Right kidney (tissue), 1 donor: ENCODE measurements at regions not wholly inside any gene's neighbourhood (a gene's known extent, or its start where the extent isn't known, plus 50 kb on each side); places are given as distances from the start of the nearest gene placed in this dataset.
A peak's percentile ranks its signal among the peaks of the same experiment; 100 is the strongest.
"Not testable (repeated sequence)": the region's sequence is repeated elsewhere in the genome, so short reads cannot be mapped to it uniquely, and the experiment has no call there.

Experiments
- DNase-seq: peaks from one replicate; pipeline ENCODE4 v3.0.0-alpha.2; 2016

GRCh38 chr4:138392751-138393308 lies 150.7 kb upstream of the SLC7A11 start:
- DNase-seq, result no peak

- DNase-seq, result no peak
Measured at GRCh38 chr4:138389976-138390685, 148.0 kb upstream of the SLC7A11 start.

- no peak for DNase-seq
Measured at GRCh38 chr4:138374947-138375346, 132.8 kb upstream of the SLC7A11 start.

- DNase-seq, result no peak
Measured at GRCh38 chr4:138367942-138368341, 125.8 kb upstream of the SLC7A11 start.

GRCh38 chr4:138352446-138352845 lies 110.3 kb upstream of the SLC7A11 start:
- not testable (repeated sequence) for DNase-seq

- no peak for DNase-seq
Measured at GRCh38 chr4:138348055-138348454, 105.9 kb upstream of the SLC7A11 start.

- no peak for DNase-seq
Measured at GRCh38 chr4:138347561-138347960, 105.4 kb upstream of the SLC7A11 start.

- no peak for DNase-seq
Measured at GRCh38 chr4:138344851-138345250, 102.7 kb upstream of the SLC7A11 start.

GRCh38 chr4:138344054-138344453 lies 101.9 kb upstream of the SLC7A11 start:
- DNase-seq, result no peak

GRCh38 chr4:138341739-138342415 lies 99.7 kb upstream of the SLC7A11 start:
- DNase-seq, result no peak

GRCh38 chr4:138338840-138339239 lies 96.7 kb upstream of the SLC7A11 start:
- no peak for DNase-seq

GRCh38 chr4:138338222-138338621 lies 96.1 kb upstream of the SLC7A11 start:
- DNase-seq, result not testable (repeated sequence)

- peak; percentile 26 for DNase-seq
Measured at GRCh38 chr4:138334346-138335016, 92.3 kb upstream of the SLC7A11 start.

- not testable (repeated sequence) for DNase-seq
Measured at GRCh38 chr4:138332415-138332814, 90.3 kb upstream of the SLC7A11 start.

- DNase-seq, result no peak
Measured at GRCh38 chr4:138330531-138330930, 88.4 kb upstream of the SLC7A11 start.

- no peak for DNase-seq
Measured at GRCh38 chr4:138329506-138330070, 87.4 kb upstream of the SLC7A11 start.

GRCh38 chr4:138327338-138327737 lies 85.2 kb upstream of the SLC7A11 start:
- DNase-seq, result no peak

GRCh38 chr4:138320831-138321230 lies 78.7 kb upstream of the SLC7A11 start:
- no peak for DNase-seq

- DNase-seq, result no peak
Measured at GRCh38 chr4:138320030-138320429, 77.9 kb upstream of the SLC7A11 start.

- no peak for DNase-seq
Measured at GRCh38 chr4:138317175-138317748, 75.1 kb upstream of the SLC7A11 start.

GRCh38 chr4:138312536-138312911 lies 70.4 kb upstream of the SLC7A11 start:
- DNase-seq, result no peak

GRCh38 chr4:138311771-138312535 lies 69.8 kb upstream of the SLC7A11 start:
- no peak for DNase-seq
